ENCODE measurements at regions not wholly inside any gene's neighbourhood (a gene's known extent, or its start where the extent isn't known, plus 50 kb on each side); places are given as distances from the start of the nearest gene placed in this dataset.

DNA sequence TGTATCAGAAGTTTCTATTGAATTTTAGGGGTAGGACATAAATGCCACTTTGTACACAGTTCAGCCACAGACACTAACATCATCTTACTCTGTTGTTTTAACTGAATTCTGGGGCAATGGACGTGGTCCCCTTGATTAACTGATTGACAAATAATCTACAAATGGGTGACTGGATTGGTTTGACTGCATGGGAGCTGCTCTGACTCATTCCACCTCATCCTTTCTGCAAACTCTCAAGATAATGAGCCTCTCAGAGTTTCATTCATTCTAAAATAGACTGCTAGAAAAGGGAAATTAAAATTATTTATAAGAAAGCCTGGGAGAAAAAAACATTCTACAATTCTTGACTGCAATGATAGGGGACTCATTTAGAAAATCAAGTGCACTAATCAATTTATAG lies 570.4 kb upstream of the SEL1L start:
- TF ChIP-seq, protein P1, sequence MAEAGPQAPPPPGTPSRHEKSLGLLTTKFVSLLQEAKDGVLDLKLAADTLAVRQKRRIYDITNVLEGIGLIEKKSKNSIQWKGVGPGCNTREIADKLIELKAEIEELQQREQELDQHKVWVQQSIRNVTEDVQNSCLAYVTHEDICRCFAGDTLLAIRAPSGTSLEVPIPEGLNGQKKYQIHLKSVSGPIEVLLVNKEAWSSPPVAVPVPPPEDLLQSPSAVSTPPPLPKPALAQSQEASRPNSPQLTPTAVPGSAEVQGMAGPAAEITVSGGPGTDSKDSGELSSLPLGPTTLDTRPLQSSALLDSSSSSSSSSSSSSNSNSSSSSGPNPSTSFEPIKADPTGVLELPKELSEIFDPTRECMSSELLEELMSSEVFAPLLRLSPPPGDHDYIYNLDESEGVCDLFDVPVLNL (CRISPR knock-in tag; IDR thresholded peaks at IDR 0.05; ENCODE audit: borderline replicate concordance, low read depth) = no peak
- TF ChIP-seq, protein P2, sequence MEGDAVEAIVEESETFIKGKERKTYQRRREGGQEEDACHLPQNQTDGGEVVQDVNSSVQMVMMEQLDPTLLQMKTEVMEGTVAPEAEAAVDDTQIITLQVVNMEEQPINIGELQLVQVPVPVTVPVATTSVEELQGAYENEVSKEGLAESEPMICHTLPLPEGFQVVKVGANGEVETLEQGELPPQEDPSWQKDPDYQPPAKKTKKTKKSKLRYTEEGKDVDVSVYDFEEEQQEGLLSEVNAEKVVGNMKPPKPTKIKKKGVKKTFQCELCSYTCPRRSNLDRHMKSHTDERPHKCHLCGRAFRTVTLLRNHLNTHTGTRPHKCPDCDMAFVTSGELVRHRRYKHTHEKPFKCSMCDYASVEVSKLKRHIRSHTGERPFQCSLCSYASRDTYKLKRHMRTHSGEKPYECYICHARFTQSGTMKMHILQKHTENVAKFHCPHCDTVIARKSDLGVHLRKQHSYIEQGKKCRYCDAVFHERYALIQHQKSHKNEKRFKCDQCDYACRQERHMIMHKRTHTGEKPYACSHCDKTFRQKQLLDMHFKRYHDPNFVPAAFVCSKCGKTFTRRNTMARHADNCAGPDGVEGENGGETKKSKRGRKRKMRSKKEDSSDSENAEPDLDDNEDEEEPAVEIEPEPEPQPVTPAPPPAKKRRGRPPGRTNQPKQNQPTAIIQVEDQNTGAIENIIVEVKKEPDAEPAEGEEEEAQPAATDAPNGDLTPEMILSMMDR (IDR thresholded peaks at IDR 0.05) = no peak
- TF ChIP-seq NFYB (CRISPR knock-in tag; conservative IDR thresholded peaks at IDR 0.05; ENCODE audit: low read depth) = no peak
- TF ChIP-seq, protein P3, sequence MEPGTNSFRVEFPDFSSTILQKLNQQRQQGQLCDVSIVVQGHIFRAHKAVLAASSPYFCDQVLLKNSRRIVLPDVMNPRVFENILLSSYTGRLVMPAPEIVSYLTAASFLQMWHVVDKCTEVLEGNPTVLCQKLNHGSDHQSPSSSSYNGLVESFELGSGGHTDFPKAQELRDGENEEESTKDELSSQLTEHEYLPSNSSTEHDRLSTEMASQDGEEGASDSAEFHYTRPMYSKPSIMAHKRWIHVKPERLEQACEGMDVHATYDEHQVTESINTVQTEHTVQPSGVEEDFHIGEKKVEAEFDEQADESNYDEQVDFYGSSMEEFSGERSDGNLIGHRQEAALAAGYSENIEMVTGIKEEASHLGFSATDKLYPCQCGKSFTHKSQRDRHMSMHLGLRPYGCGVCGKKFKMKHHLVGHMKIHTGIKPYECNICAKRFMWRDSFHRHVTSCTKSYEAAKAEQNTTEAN (CRISPR knock-in tag; IDR thresholded peaks at IDR 0.05) = no peak
- TF ChIP-seq FOXP1 (CRISPR knock-in tag; IDR thresholded peaks at IDR 0.05; ENCODE audit: borderline replicate concordance) = no peak
- no peak for TF ChIP-seq MXD4 (CRISPR knock-in tag; IDR thresholded peaks at IDR 0.05; ENCODE audit: borderline replicate concordance)

All from WTC11 (cell line).